Endodermal cell (in vitro differentiated cells): ENCODE measurements at regions not wholly inside any gene's neighbourhood (a gene's known extent, or its start where the extent isn't known, plus 50 kb on each side); places are given as distances from the start of the nearest gene placed in this dataset.

Experiments used
- DNase-seq: peaks from one replicate; pipeline ENCODE4 v3.0.0-alpha.2; 2017
- H3K27ac ChIP-seq: 2 replicates; pipeline ENCODE4 v1.5.1; 2013; ENCODE audit warnings: mild to moderate bottlenecking, low read depth, low read length, moderate library complexity
- H3K27me3 ChIP-seq: 2 replicates; pipeline ENCODE4 v1.6.1; 2013; ENCODE audit warnings: mild to moderate bottlenecking, low read length, moderate library complexity; ENCODE audit not compliant: insufficient read depth, control insufficient read depth, poor library complexity, severe bottlenecking
- H3K36me3 ChIP-seq: 2 replicates; pipeline ENCODE4 v1.7.0; 2013; ENCODE audit warnings: mild to moderate bottlenecking, low read length, moderate library complexity; ENCODE audit not compliant: control insufficient read depth, insufficient read depth
- H3K4me1 ChIP-seq: one replicate; pipeline ENCODE4 v1.7.0; 2013; ENCODE audit warnings: low read length; ENCODE audit not compliant: control insufficient read depth, insufficient read depth
- H3K4me3 ChIP-seq: 2 replicates; pipeline ENCODE4 v1.5.1; 2013; ENCODE audit warnings: mild to moderate bottlenecking, low read length, moderate library complexity
- H3K9ac ChIP-seq: 2 replicates; pipeline ENCODE4 v1.6.1; 2013; ENCODE audit warnings: mild to moderate bottlenecking, low read length, moderate library complexity; ENCODE audit not compliant: poor library complexity, severe bottlenecking; ENCODE audit errors: extremely low read depth
- H3K9me3 ChIP-seq: 2 replicates; pipeline ENCODE4 v1.6.1; 2013; ENCODE audit warnings: mild to moderate bottlenecking, low read length, moderate library complexity; ENCODE audit not compliant: control insufficient read depth
- H3K27ac Mint-ChIP-seq: 2 replicates; pipeline ENCODE4 v1.8.0; 2020; ENCODE audit warnings: mixed read lengths
- H3K27me3 Mint-ChIP-seq: 2 replicates; pipeline ENCODE4 v1.8.0; 2021; ENCODE audit warnings: mild to moderate bottlenecking, mixed read lengths; ENCODE audit not compliant: insufficient read depth
- H3K36me3 Mint-ChIP-seq: 2 replicates; pipeline ENCODE4 v1.8.0; 2020; ENCODE audit warnings: low read depth, mixed read lengths
- H3K4me1 Mint-ChIP-seq: 2 replicates; pipeline ENCODE4 v1.8.0; 2020; ENCODE audit warnings: mixed read lengths
- H3K4me3 Mint-ChIP-seq: 2 replicates; pipeline ENCODE4 v1.8.0; 2020; ENCODE audit warnings: mild to moderate bottlenecking, moderate library complexity, mixed read lengths
- H3K9me3 Mint-ChIP-seq: 2 replicates; pipeline ENCODE4 v1.8.0; 2020; ENCODE audit warnings: mild to moderate bottlenecking, mixed read lengths
- CTCF ChIP-seq: fragments of 200-600 bp; sonication (generic); conservative IDR thresholded peaks from 2 replicates; pipeline ENCODE4 v1.5.0; 2021; ENCODE audit warnings: antibody characterized with exemption, mild to moderate bottlenecking
- WGBS, 2 experiments: methylation state at CpG; one replicate each; pipeline versions ENCODE4 v1.1.5 to v1.1.7; 2013; ENCODE audit warnings: missing lambda C conversion rate in 2 of 2, mixed read lengths in 1 of 2; ENCODE audit not compliant: insufficient coverage in 1 of 2, insufficient read length in 1 of 2; 5-methylcytosine and 5-hydroxymethylcytosine counted together

GRCh38 chr2:116769514-116769913, 1045.0 kb upstream of the DDX18 start:
- Mint-ChIP-seq H3K27ac (no peak overlapping the region), H3K27me3 (no peaks in the 10 kb centered on the region), H3K36me3 (no peaks in the 10 kb centered on the region), H3K9me3 (no peaks in the 10 kb centered on the region), H3K4me1 (no peaks in the 10 kb centered on the region), H3K4me3 (no peak overlapping the region)
- 62 to 83% methylated on average over 2 to 3 of the region's 4 CpGs for WGBS, 2 experiments
- DNase-seq, result no peak
- H3K36me3 ChIP-seq, result no peaks in the 10 kb centered on the region
- no peaks in the 10 kb centered on the region for H3K4me1 ChIP-seq
- H3K4me3 ChIP-seq, result no peak overlapping the region
- no peaks in the 10 kb centered on the region for H3K27me3 ChIP-seq
- no peak overlapping the region for H3K9ac ChIP-seq
- H3K27ac ChIP-seq, result no peak overlapping the region
- TF ChIP-seq CTCF, result no peak
- H3K9me3 ChIP-seq, result no peaks in the 10 kb centered on the region

- Histone ChIP-seq H3K9ac (no peak overlapping the region), H3K27ac (no peak overlapping the region), H3K4me3 (no peak overlapping the region), H3K27me3 (no peaks in the 10 kb centered on the region), H3K4me1 (no peaks in the 10 kb centered on the region), H3K36me3 (no peaks in the 10 kb centered on the region), H3K9me3 (no peaks in the 10 kb centered on the region)
- WGBS, 2 experiments, result 81 to 90% methylated on average over 4 to 5 of the region's 6 CpGs
- H3K4me1 Mint-ChIP-seq, result peaks cover 4% of the 10 kb centered on the region
- no peak overlapping the region for H3K4me3 Mint-ChIP-seq
- no peak overlapping the region for H3K27ac Mint-ChIP-seq
- no peaks in the 10 kb centered on the region for H3K36me3 Mint-ChIP-seq
- TF ChIP-seq CTCF, result no peak
- H3K27me3 Mint-ChIP-seq, result no peaks in the 10 kb centered on the region
- H3K9me3 Mint-ChIP-seq, result no peaks in the 10 kb centered on the region
- DNase-seq, result no peak
Measured at GRCh38 chr2:116776556-116776955, 1037.9 kb upstream of the DDX18 start.

GRCh38 chr2:116787848-116788247, 1026.6 kb upstream of the DDX18 start:
- no peak for DNase-seq
- no peaks in the 10 kb centered on the region for H3K27me3 ChIP-seq
- no peaks in the 10 kb centered on the region for H3K9me3 Mint-ChIP-seq
- no peaks in the 10 kb centered on the region for H3K27me3 Mint-ChIP-seq
- H3K4me1 Mint-ChIP-seq, result peaks cover 12% of the 10 kb centered on the region
- no peak overlapping the region for H3K4me3 Mint-ChIP-seq
- no peak overlapping the region for H3K27ac ChIP-seq
- no peak overlapping the region for H3K27ac Mint-ChIP-seq
- H3K9ac ChIP-seq, result no peak overlapping the region
- H3K9me3 ChIP-seq, result no peaks in the 10 kb centered on the region
- H3K4me1 ChIP-seq, result no peaks in the 10 kb centered on the region
- 98% methylated on average over 2 of the region's 2 CpGs; no CpG with 5 or more reads in 1 of the 2 experiments for WGBS, 2 experiments
- H3K4me3 ChIP-seq, result no peak overlapping the region
- TF ChIP-seq CTCF, result no peak
- no peaks in the 10 kb centered on the region for H3K36me3 ChIP-seq
- no peaks in the 10 kb centered on the region for H3K36me3 Mint-ChIP-seq
